Neural cell (in vitro differentiated cells): ENCODE measurements at regions not wholly inside any gene's neighbourhood (a gene's known extent, or its start where the extent isn't known, plus 50 kb on each side); places are given as distances from the start of the nearest gene placed in this dataset.

ENCODE experiments used
- H2AFZ ChIP-seq: fragments of 200-600, 300-800 bp; sonication (generic), shearing (Covaris generic); 2 replicates; pipeline ENCODE4 v1.6.0; 2014; ENCODE audit warnings: low read depth, mild to moderate bottlenecking, antibody characterized with exemption, low read length, moderate library complexity
- H3F3A ChIP-seq: fragments of 200-600 bp; shearing (Covaris generic); 2 replicates; pipeline ENCODE4 v1.6.1; 2016; ENCODE audit warnings: mild to moderate bottlenecking, moderate library complexity, mixed read lengths, antibody characterized with exemption, low read length; ENCODE audit not compliant: insufficient read depth, poor library complexity, severe bottlenecking
- H3K27ac ChIP-seq: fragments of 200-600, 300-800 bp; sonication (generic), shearing (Covaris generic); 2 replicates; pipeline ENCODE4 v1.5.1; 2014; ENCODE audit warnings: mild to moderate bottlenecking, low read length, moderate library complexity
- H3K27me3 ChIP-seq: fragments of 300-800, 200-600 bp; sonication (generic), shearing (Covaris generic); 2 replicates; pipeline ENCODE4 v1.6.0; 2014; ENCODE audit warnings: mild to moderate bottlenecking, low read depth, low read length, moderate library complexity; ENCODE audit not compliant: insufficient read depth
- H3K36me3 ChIP-seq: fragments of 300-800, 200-600 bp; sonication (generic), shearing (Covaris generic); 2 replicates; pipeline ENCODE4 v1.5.1; 2014; ENCODE audit warnings: mild to moderate bottlenecking, antibody characterized with exemption, low read length, moderate library complexity; ENCODE audit not compliant: insufficient read depth
- H3K4me2 ChIP-seq: fragments of 300-800, 200-600 bp; sonication (generic), shearing (Covaris generic); 2 replicates; pipeline ENCODE4 v1.6.0; 2014; ENCODE audit warnings: mild to moderate bottlenecking, low read length
- H3K4me3 ChIP-seq: fragments of 300-800, 200-600 bp; sonication (generic), shearing (Covaris generic); 2 replicates; pipeline ENCODE4 v1.5.1; 2014; ENCODE audit warnings: mild to moderate bottlenecking, low read length, moderate library complexity
- H3K79me2 ChIP-seq: fragments of 200-600 bp; shearing (Covaris generic); replicated peaks from 2 replicates; pipeline ENCODE4 v1.6.0; 2014; ENCODE audit warnings: mild to moderate bottlenecking, low read length, moderate library complexity; ENCODE audit not compliant: insufficient read depth
- H3K9ac ChIP-seq: fragments of 300-800, 200-600 bp; sonication (generic), shearing (Covaris generic); 2 replicates; pipeline ENCODE4 v1.6.1; 2016; ENCODE audit warnings: mild to moderate bottlenecking, low read length, mixed read lengths
- H3K9me2 ChIP-seq: fragments of 200-600 bp; shearing (Covaris generic); 2 replicates; pipeline ENCODE4 v1.6.1; 2016; ENCODE audit warnings: mild to moderate bottlenecking, low read length, mixed read lengths; ENCODE audit not compliant: insufficient read depth
- H3K9me3 ChIP-seq: fragments of 200-600, 300-800 bp; sonication (generic), shearing (Covaris generic); 2 replicates; pipeline ENCODE4 v1.6.1; 2016; ENCODE audit warnings: mild to moderate bottlenecking, mixed run types, low read length, moderate library complexity, mixed read lengths
- H4K20me1 ChIP-seq: fragments of 200-600 bp; shearing (Covaris generic); 2 replicates; pipeline ENCODE4 v1.6.1; 2016; ENCODE audit warnings: mild to moderate bottlenecking, mixed run types; ENCODE audit not compliant: insufficient read depth
- CTCF ChIP-seq: fragments of 450-650 bp; IDR thresholded peaks from 2 replicates; pipeline ENCODE4 v1.5.1; 2014; ENCODE audit warnings: antibody characterized with exemption, mild to moderate bottlenecking, moderate library complexity; ENCODE audit not compliant: poor library complexity, severe bottlenecking
- EP300 ChIP-seq: fragments of 450-650 bp; conservative IDR thresholded peaks from 2 replicates; pipeline ENCODE4 v1.6.1; 2014; ENCODE audit warnings: antibody characterized with exemption, mild to moderate bottlenecking, moderate library complexity; ENCODE audit not compliant: poor library complexity, severe bottlenecking
- EZH2 ChIP-seq: fragments of 200-600, 300-800 bp; shearing (Covaris generic), sonication (generic); IDR thresholded peaks from 2 replicates; pipeline ENCODE4 v1.6.1; 2014; ENCODE audit warnings: antibody characterized with exemption, low read length, borderline replicate concordance, mild to moderate bottlenecking; ENCODE audit not compliant: insufficient read depth, poor library complexity, severe bottlenecking
- MXI1 ChIP-seq: fragments of 450-650 bp; conservative IDR thresholded peaks from 2 replicates; pipeline ENCODE4 v1.6.1; 2014; ENCODE audit warnings: antibody characterized with exemption, mild to moderate bottlenecking; ENCODE audit not compliant: poor library complexity, severe bottlenecking
- POLR2AphosphoS5 ChIP-seq: IDR thresholded peaks from 2 replicates; pipeline ENCODE4 v1.6.1; 2012
- RAD21 ChIP-seq: fragments of 450-650 bp; conservative IDR thresholded peaks from 2 replicates; pipeline ENCODE4 v1.6.1; 2014; ENCODE audit warnings: antibody characterized with exemption, mild to moderate bottlenecking, moderate library complexity
- REST ChIP-seq: IDR thresholded peaks from 2 replicates; pipeline ENCODE4 v1.6.1; 2012; ENCODE audit warnings: borderline replicate concordance
- SMC3 ChIP-seq: fragments of 450-650 bp; conservative IDR thresholded peaks from 2 replicates; pipeline ENCODE4 v1.6.1; 2014; ENCODE audit warnings: antibody characterized with exemption, mild to moderate bottlenecking, moderate library complexity; ENCODE audit not compliant: poor library complexity
- TAF1 ChIP-seq: IDR thresholded peaks from 2 replicates; pipeline ENCODE4 v1.6.1; 2012; ENCODE audit warnings: low read depth

GRCh38 chr4:63787326-63787725 lies 621.9 kb downstream of the TECRL start:
- Histone ChIP-seq H3K36me3 (no peaks in the 10 kb centered on the region), H3K4me3 (no peak overlapping the region), H3K27ac (no peak overlapping the region), H3K9me3 (no peaks in the 10 kb centered on the region), H4K20me1 (no peaks in the 10 kb centered on the region), H3K79me2 (no peaks in the 10 kb centered on the region), H3K4me2 (no peak overlapping the region), H3F3A (no peaks in the 10 kb centered on the region), H3K27me3 (no peaks in the 10 kb centered on the region), H3K9me2 (no peaks in the 10 kb centered on the region), H3K9ac (no peak overlapping the region), H2AFZ (no peak overlapping the region)
- TF ChIP-seq POLR2AphosphoS5 (no peak), TAF1 (no peak), EZH2 (no peak), REST (no peak)

- Histone ChIP-seq H4K20me1 (no peaks in the 10 kb centered on the region), H3K9me2 (no peaks in the 10 kb centered on the region), H3K4me3 (no peak overlapping the region), H3K27me3 (no peaks in the 10 kb centered on the region), H3K27ac (no peak overlapping the region), H2AFZ (no peak overlapping the region), H3F3A (no peaks in the 10 kb centered on the region), H3K36me3 (no peaks in the 10 kb centered on the region), H3K4me2 (no peak overlapping the region), H3K79me2 (no peaks in the 10 kb centered on the region), H3K9ac (no peak overlapping the region), H3K9me3 (no peaks in the 10 kb centered on the region)
- TF ChIP-seq REST = no peak
- TF ChIP-seq EZH2 = no peak
- TF ChIP-seq CTCF = no peak
- TF ChIP-seq RAD21 = no peak
- TF ChIP-seq TAF1 = no peak
- TF ChIP-seq EP300 = no peak
- TF ChIP-seq POLR2AphosphoS5 = no peak
- TF ChIP-seq SMC3 = no peak
- no peak for TF ChIP-seq MXI1
Observed at GRCh38 chr4:63786171-63786570, 623.1 kb downstream of the TECRL start.
